H9 (cell line): ENCODE measurements at regions not wholly inside any gene's neighbourhood (a gene's known extent, or its start where the extent isn't known, plus 50 kb on each side); places are given as distances from the start of the nearest gene placed in this dataset.

ENCODE experiments used
- DNase-seq: peaks from one replicate; pipeline ENCODE4 v3.0.0-alpha.2; 2017
- H2AFZ ChIP-seq: one replicate; pipeline ENCODE4 v1.6.1; 2013; ENCODE audit warnings: mild to moderate bottlenecking, low read length, control low read depth, moderate library complexity
- H2AK5ac ChIP-seq: 2 replicates; pipeline ENCODE4 v1.6.1; 2013; ENCODE audit warnings: low read length, control low read depth, mixed read lengths; ENCODE audit not compliant: insufficient read length
- H2BK120ac ChIP-seq: one replicate; pipeline ENCODE4 v1.6.1; 2013; ENCODE audit warnings: low read depth, mild to moderate bottlenecking, low read length, control low read depth, inconsistent platforms; ENCODE audit not compliant: poor library complexity, severe bottlenecking
- H2BK12ac ChIP-seq: 2 replicates; pipeline ENCODE4 v1.6.1; 2013; ENCODE audit warnings: low read length, control low read depth, mixed read lengths, low read depth; ENCODE audit not compliant: insufficient read length
- H2BK15ac ChIP-seq: 2 replicates; pipeline ENCODE4 v1.6.1; 2013; ENCODE audit warnings: low read depth, low read length, control low read depth
- H2BK20ac ChIP-seq: one replicate; pipeline ENCODE4 v1.6.1; 2013; ENCODE audit warnings: low read depth, mild to moderate bottlenecking, low read length, control low read depth, inconsistent platforms; ENCODE audit not compliant: poor library complexity, severe bottlenecking
- H2BK5ac ChIP-seq: 2 replicates; pipeline ENCODE4 v1.6.1; 2013; ENCODE audit warnings: low read length, control low read depth, mixed read lengths; ENCODE audit not compliant: insufficient read length
- H3K14ac ChIP-seq: 2 replicates; pipeline ENCODE4 v1.6.1; 2013; ENCODE audit warnings: low read length, control low read depth; ENCODE audit not compliant: insufficient read depth
- H3K18ac ChIP-seq: 2 replicates; pipeline ENCODE4 v1.6.1; 2013; ENCODE audit warnings: low read depth, mild to moderate bottlenecking, mixed read lengths, low read length, control low read depth; ENCODE audit not compliant: insufficient read length
- H3K23ac ChIP-seq: 2 replicates; pipeline ENCODE4 v1.6.1; 2013; ENCODE audit warnings: low read length, control low read depth, mixed read lengths, low read depth; ENCODE audit not compliant: insufficient read length
- H3K23me2 ChIP-seq: 2 replicates; pipeline ENCODE4 v1.6.1; 2013; ENCODE audit warnings: low read depth, mild to moderate bottlenecking, mixed read lengths, low read length, control low read depth; ENCODE audit not compliant: insufficient read length, poor library complexity, severe bottlenecking
- H3K27ac ChIP-seq: 2 replicates; pipeline ENCODE4 v1.5.1; 2013; ENCODE audit warnings: low read length, control low read depth, mixed read lengths, low read depth; ENCODE audit not compliant: insufficient read length
- H3K27me3 ChIP-seq: 2 replicates; pipeline ENCODE4 v1.6.1; 2013; ENCODE audit warnings: low read length, control low read depth, inconsistent platforms; ENCODE audit not compliant: insufficient read depth
- H3K4ac ChIP-seq: 2 replicates; pipeline ENCODE4 v1.6.1; 2013; ENCODE audit warnings: low read depth, mild to moderate bottlenecking, control low read depth, inconsistent platforms, low read length, moderate library complexity
- H3K4me1 ChIP-seq: 2 replicates; pipeline ENCODE4 v1.6.1; 2013; ENCODE audit warnings: low read length, control low read depth, inconsistent platforms; ENCODE audit not compliant: insufficient read depth
- H3K4me2 ChIP-seq: 2 replicates; pipeline ENCODE4 v1.6.1; 2013; ENCODE audit warnings: low read length, control low read depth, mixed read lengths; ENCODE audit not compliant: insufficient read length, insufficient read depth
- H3K56ac ChIP-seq: 2 replicates; pipeline ENCODE4 v1.6.1; 2013; ENCODE audit warnings: low read depth, mild to moderate bottlenecking, mixed read lengths, low read length, control low read depth; ENCODE audit not compliant: insufficient read length
- H3K79me1 ChIP-seq: 2 replicates; pipeline ENCODE4 v1.6.1; 2013; ENCODE audit warnings: low read depth, mild to moderate bottlenecking, moderate library complexity, low read length, control low read depth, inconsistent platforms; ENCODE audit not compliant: insufficient read depth, poor library complexity, severe bottlenecking
- H3K79me2 ChIP-seq: 2 replicates; pipeline ENCODE4 v1.6.1; 2013; ENCODE audit warnings: low read length, control low read depth, inconsistent platforms; ENCODE audit not compliant: insufficient read depth
- H3K9ac ChIP-seq: 2 replicates; pipeline ENCODE4 v1.6.1; 2013; ENCODE audit warnings: low read length, control low read depth, mixed read lengths; ENCODE audit not compliant: insufficient read length; ENCODE audit errors: extremely low read depth
- H3K9me3 ChIP-seq: one replicate; pipeline ENCODE4 v1.6.1; 2013; ENCODE audit warnings: low read depth, low read length, inconsistent platforms; ENCODE audit not compliant: control insufficient read depth
- H3T11ph ChIP-seq: one replicate; pipeline ENCODE4 v1.6.1; 2013; ENCODE audit warnings: mild to moderate bottlenecking, low read length, control low read depth, inconsistent platforms
- H4K20me1 ChIP-seq: one replicate; pipeline ENCODE4 v1.6.1; 2013; ENCODE audit not compliant: control insufficient read depth, insufficient read length, insufficient read depth
- H4K5ac ChIP-seq: 2 replicates; pipeline ENCODE4 v1.6.1; 2013; ENCODE audit warnings: low read depth, mild to moderate bottlenecking, mixed read lengths, low read length, control low read depth; ENCODE audit not compliant: insufficient read length
- H4K8ac ChIP-seq: replicated peaks from 2 replicates; pipeline ENCODE4 v1.6.1; 2013; ENCODE audit warnings: low read length, control low read depth, mixed read lengths, low read depth; ENCODE audit not compliant: insufficient read length
- H4K91ac ChIP-seq: 2 replicates; pipeline ENCODE4 v1.6.1; 2013; ENCODE audit warnings: low read depth, mild to moderate bottlenecking, moderate library complexity, mixed read lengths, low read length, control low read depth; ENCODE audit not compliant: insufficient read length
- H3K27ac Mint-ChIP-seq, 3 experiments: 2 replicates in 2 of 3; 3 replicates in 1 of 3; pipeline ENCODE4 v1.8.0; 2020 to 2021; ENCODE audit warnings: mixed read lengths in 3 of 3, mild to moderate bottlenecking in 1 of 3, moderate library complexity in 1 of 3
- H3K27me3 Mint-ChIP-seq: 2 replicates; pipeline ENCODE4 v1.8.0; 2021; ENCODE audit warnings: low read depth, mild to moderate bottlenecking, moderate library complexity, mixed read lengths
- H3K36me3 Mint-ChIP-seq, 3 experiments: 2 replicates in 2 of 3; 3 replicates in 1 of 3; pipeline ENCODE4 v1.8.0; 2020 to 2021; ENCODE audit warnings: low read depth in 3 of 3, mixed read lengths in 3 of 3; ENCODE audit not compliant: insufficient read depth in 1 of 3
- H3K4me1 Mint-ChIP-seq, 2 experiments: 2 replicates each; pipeline ENCODE4 v1.8.0; 2020; ENCODE audit warnings: mixed read lengths in 2 of 2
- H3K4me3 Mint-ChIP-seq, 2 experiments: 2 replicates in 1 of 2; 3 replicates in 1 of 2; pipeline ENCODE4 v1.8.0; 2020 to 2021; ENCODE audit warnings: mild to moderate bottlenecking in 2 of 2, mixed read lengths in 2 of 2, moderate library complexity in 1 of 2
- H3K9me3 Mint-ChIP-seq, 2 experiments: 2 replicates in 1 of 2; 3 replicates in 1 of 2; pipeline ENCODE4 v1.8.0; 2020; ENCODE audit warnings: mild to moderate bottlenecking in 2 of 2, mixed read lengths in 2 of 2, moderate library complexity in 1 of 2
- WGBS: extraction: QIAGEN DNeasy Blood & Tissue Kit; methylation state at CpG from one replicate; pipeline ENCODE4 v1.1.7; 2013; ENCODE audit warnings: missing lambda C conversion rate, low lambda C conversion rate, mixed read lengths; ENCODE audit not compliant: insufficient read length; ENCODE audit errors: extremely low coverage; 5-methylcytosine and 5-hydroxymethylcytosine counted together
- TF ChIP-seq, protein P1 (sequence below): fragments of 200-600 bp; sonication (generic); conservative IDR thresholded peaks from 3 replicates; pipeline ENCODE4 v1.8.0; 2021; ENCODE audit warnings: antibody characterized with exemption, mild to moderate bottlenecking

DNA sequence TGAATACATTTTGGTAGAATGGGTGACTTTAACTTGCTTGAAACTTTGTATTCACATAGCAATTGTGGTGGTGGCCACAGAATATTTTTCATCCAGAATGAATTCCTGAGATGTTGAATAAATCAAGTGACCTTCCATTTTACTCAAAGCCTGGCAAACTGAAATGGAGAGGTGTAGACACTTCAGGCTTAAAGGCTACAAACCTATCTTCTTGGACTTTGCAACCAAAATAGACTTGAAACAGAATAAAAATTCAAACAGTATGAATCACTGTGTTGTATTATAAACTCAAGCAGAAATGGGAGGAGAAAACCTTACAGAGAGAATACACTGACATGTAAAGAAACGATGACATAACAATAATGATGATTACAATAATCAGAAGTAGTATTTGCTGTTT is 371.6 kb downstream of the BCKDHB start:
- Histone ChIP-seq H3K79me2 (no peaks in the 10 kb centered on the region), H3K23ac (no peak overlapping the region), H2BK120ac (no peak overlapping the region), H3K4me2 (no peak overlapping the region), H3K23me2 (no peaks in the 10 kb centered on the region), H3K4ac (no peak overlapping the region), H4K91ac (no peak overlapping the region), H4K8ac (no peak overlapping the region), H3K27me3 (no peaks in the 10 kb centered on the region), H3K18ac (no peak overlapping the region), H2BK5ac (no peak overlapping the region), H3K27ac (no peak overlapping the region), H2AK5ac (no peak overlapping the region), H3K14ac (no peak overlapping the region), H3K56ac (no peak overlapping the region), H3T11ph (no peak overlapping the region), H3K79me1 (no peaks in the 10 kb centered on the region), H2BK20ac (no peak overlapping the region), H4K20me1 (no peaks in the 10 kb centered on the region), H2BK12ac (no peak overlapping the region), H3K4me1 (no peaks in the 10 kb centered on the region), H3K9ac (no peak overlapping the region), H4K5ac (no peak overlapping the region), H2AFZ (no peak overlapping the region), H2BK15ac (no peak overlapping the region), H3K9me3 (no peaks in the 10 kb centered on the region)
- H3K4me1 Mint-ChIP-seq: peaks cover 7 to 8% of the 10 kb centered on the region in 2 experiments
- no peak for DNase-seq
- H3K27me3 Mint-ChIP-seq: no peaks in the 10 kb centered on the region
- H3K9me3 Mint-ChIP-seq: no peaks in the 10 kb centered on the region
- TF ChIP-seq, protein P1, sequence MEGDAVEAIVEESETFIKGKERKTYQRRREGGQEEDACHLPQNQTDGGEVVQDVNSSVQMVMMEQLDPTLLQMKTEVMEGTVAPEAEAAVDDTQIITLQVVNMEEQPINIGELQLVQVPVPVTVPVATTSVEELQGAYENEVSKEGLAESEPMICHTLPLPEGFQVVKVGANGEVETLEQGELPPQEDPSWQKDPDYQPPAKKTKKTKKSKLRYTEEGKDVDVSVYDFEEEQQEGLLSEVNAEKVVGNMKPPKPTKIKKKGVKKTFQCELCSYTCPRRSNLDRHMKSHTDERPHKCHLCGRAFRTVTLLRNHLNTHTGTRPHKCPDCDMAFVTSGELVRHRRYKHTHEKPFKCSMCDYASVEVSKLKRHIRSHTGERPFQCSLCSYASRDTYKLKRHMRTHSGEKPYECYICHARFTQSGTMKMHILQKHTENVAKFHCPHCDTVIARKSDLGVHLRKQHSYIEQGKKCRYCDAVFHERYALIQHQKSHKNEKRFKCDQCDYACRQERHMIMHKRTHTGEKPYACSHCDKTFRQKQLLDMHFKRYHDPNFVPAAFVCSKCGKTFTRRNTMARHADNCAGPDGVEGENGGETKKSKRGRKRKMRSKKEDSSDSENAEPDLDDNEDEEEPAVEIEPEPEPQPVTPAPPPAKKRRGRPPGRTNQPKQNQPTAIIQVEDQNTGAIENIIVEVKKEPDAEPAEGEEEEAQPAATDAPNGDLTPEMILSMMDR: no peak
- H3K27ac Mint-ChIP-seq: no peak overlapping the region
- no CpG with 5 or more reads among the region's 1 CpG for WGBS
- H3K4me3 Mint-ChIP-seq: no peak overlapping the region
- no peaks in the 10 kb centered on the region; a peak in 1 of 7 replicates for H3K36me3 Mint-ChIP-seq
